ENCODE measurements at regions not wholly inside any gene's neighbourhood (a gene's known extent, or its start where the extent isn't known, plus 50 kb on each side); places are given as distances from the start of the nearest gene placed in this dataset.

GRCh38 chr12:59100585-59100984 is 180.3 kb upstream of the LRIG3 start:
- TF ChIP-seq TCF12 (IDR thresholded peaks at IDR 0.05; ENCODE audit: low read depth) (no peak), YY1 (IDR thresholded peaks at IDR 0.05; ENCODE audit: low read depth) (no peak), EP300 (IDR thresholded peaks at IDR 0.05; ENCODE audit: borderline replicate concordance) (no peak), REST (IDR thresholded peaks at IDR 0.05; ENCODE audit: low read depth) (no peak), CEBPB (IDR thresholded peaks at IDR 0.05) (no peak), NFIC (IDR thresholded peaks at IDR 0.05) (no peak), MAX (IDR thresholded peaks at IDR 0.05) (no peak), TAF1 (IDR thresholded peaks at IDR 0.05; ENCODE audit: low read depth) (no peak), RAD21 (IDR thresholded peaks at IDR 0.05; ENCODE audit: low read depth) (no peak), TEAD4 (IDR thresholded peaks at IDR 0.05) (no peak), ZBTB7A (IDR thresholded peaks at IDR 0.05; ENCODE audit: low read depth) (no peak), EGR1 (IDR thresholded peaks at IDR 0.05) (no peak), CREB1 (IDR thresholded peaks at IDR 0.05; ENCODE audit: low read depth) (no peak)
